GM12878 (cell line): ENCODE measurements at regions not wholly inside any gene's neighbourhood (a gene's known extent, or its start where the extent isn't known, plus 50 kb on each side); places are given as distances from the start of the nearest gene placed in this dataset.

Source experiments
- ATF3 ChIP-seq: IDR thresholded peaks from 2 replicates; pipeline ENCODE4 v1.6.1; 2011; ENCODE audit warnings: low read depth, mild to moderate bottlenecking, low read length, moderate library complexity, borderline replicate concordance; ENCODE audit errors: extremely low read depth
- CTCF ChIP-seq, 3 experiments: IDR thresholded peaks in 2 of 3; conservative IDR thresholded peaks in 1 of 3; 2 replicates each; pipeline ENCODE4 v1.5.1; 2011; ENCODE audit warnings: low read depth in 3 of 3, low read length in 3 of 3, mild to moderate bottlenecking in 3 of 3, control low read depth in 2 of 3, moderate library complexity in 2 of 3, inconsistent platforms in 1 of 3, mixed read lengths in 1 of 3; ENCODE audit not compliant: control insufficient read depth in 2 of 3, insufficient read depth in 1 of 3; ENCODE audit errors: extremely low read depth in 1 of 3
- EP300 ChIP-seq, 2 experiments: fragments of 150-350 bp in 1 of 2; IDR thresholded peaks; 2 replicates each; pipeline ENCODE4 v1.6.1; 2011 to 2012; ENCODE audit warnings: low read depth in 2 of 2, low read length in 2 of 2, borderline replicate concordance in 1 of 2, improper control_type of control experiment in 1 of 2, inconsistent platforms in 1 of 2; ENCODE audit not compliant: control insufficient read depth in 1 of 2
- EZH2 ChIP-seq: IDR thresholded peaks from 2 replicates; pipeline ENCODE4 v1.6.1; 2012; ENCODE audit warnings: low read depth, mild to moderate bottlenecking, control low read depth, inconsistent platforms, low read length, borderline replicate concordance; ENCODE audit not compliant: control insufficient read depth
- MXI1 ChIP-seq: fragments of 150-350 bp; IDR thresholded peaks from 2 replicates; pipeline ENCODE4 v1.6.1; 2011; ENCODE audit warnings: low read depth, mild to moderate bottlenecking, inconsistent platforms, low read length, improper control_type of control experiment
- POLR2A ChIP-seq: IDR thresholded peaks from 2 replicates; pipeline ENCODE4 v1.6.1; 2011; ENCODE audit warnings: low read depth, mild to moderate bottlenecking, low read length
- POLR2AphosphoS2 ChIP-seq: IDR thresholded peaks from 2 replicates; pipeline ENCODE4 v1.6.1; 2011; ENCODE audit warnings: low read depth, mild to moderate bottlenecking, low read length, improper control_type of control experiment, moderate library complexity
- PRDM15 ChIP-seq: fragments of 450-650 bp; formaldehyde crosslinking; IDR thresholded peaks from 2 replicates; pipeline ENCODE4 v1.4.0; 2020; ENCODE audit warnings: mild to moderate bottlenecking, moderate library complexity
- TAF1 ChIP-seq: IDR thresholded peaks from 2 replicates; pipeline ENCODE4 v1.6.1; 2011; ENCODE audit warnings: mild to moderate bottlenecking, low read depth, low read length, borderline replicate concordance
- ZBTB33 ChIP-seq: fragments of 450-650 bp; IDR thresholded peaks from 2 replicates; pipeline ENCODE4 v1.6.1; 2017; ENCODE audit warnings: mild to moderate bottlenecking

GRCh38 chr14:49396801-49397200 lies 189.4 kb downstream of the RPS29 start:
- TF ChIP-seq MXI1: no peak
- no peak for TF ChIP-seq CTCF (IDR thresholded peaks at IDR 0.05 in 2 of 3, conservative IDR thresholded peaks at IDR 0.05 in 1 of 3; ENCODE audit: control insufficient read depth in 2 of 3, extremely low read depth in 1 of 3, insufficient read depth in 1 of 3, low read depth in 3 of 3, low read length in 3 of 3)
- no peak for TF ChIP-seq POLR2AphosphoS2
- no peak for TF ChIP-seq EZH2
- TF ChIP-seq ZBTB33: no peak
- no peak for TF ChIP-seq EP300 (IDR thresholded peaks at IDR 0.05; ENCODE audit: borderline replicate concordance in 1 of 2, control insufficient read depth in 1 of 2, low read depth in 2 of 2, low read length in 2 of 2)
- no peak for TF ChIP-seq TAF1
- no peak for TF ChIP-seq POLR2A
- no peak for TF ChIP-seq ATF3
- no peak for TF ChIP-seq PRDM15 (CRISPR knock-in tag)
